ENCODE measurements at regions not wholly inside any gene's neighbourhood (a gene's known extent, or its start where the extent isn't known, plus 50 kb on each side); places are given as distances from the start of the nearest gene placed in this dataset.

DNA sequence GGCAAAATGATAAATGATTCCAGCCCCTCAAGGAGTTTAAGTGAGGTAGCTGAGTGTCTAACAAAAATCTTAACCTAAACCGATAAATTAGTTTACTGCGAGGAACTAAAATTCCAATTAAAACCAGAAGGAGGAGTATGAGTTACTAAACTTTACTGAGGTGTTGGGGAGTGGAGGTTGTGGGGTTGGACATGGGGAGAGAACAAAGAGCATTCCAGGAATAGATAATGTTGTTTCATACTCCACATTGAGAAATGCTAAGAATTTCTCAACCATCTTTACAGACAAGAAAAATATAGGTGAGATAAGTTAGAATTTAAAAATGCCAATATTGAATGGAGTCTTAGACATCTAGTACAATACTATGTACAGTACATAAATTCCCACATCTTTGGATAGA, 488.6 kb downstream of the METTL15 start:
- TF ChIP-seq, protein P1, sequence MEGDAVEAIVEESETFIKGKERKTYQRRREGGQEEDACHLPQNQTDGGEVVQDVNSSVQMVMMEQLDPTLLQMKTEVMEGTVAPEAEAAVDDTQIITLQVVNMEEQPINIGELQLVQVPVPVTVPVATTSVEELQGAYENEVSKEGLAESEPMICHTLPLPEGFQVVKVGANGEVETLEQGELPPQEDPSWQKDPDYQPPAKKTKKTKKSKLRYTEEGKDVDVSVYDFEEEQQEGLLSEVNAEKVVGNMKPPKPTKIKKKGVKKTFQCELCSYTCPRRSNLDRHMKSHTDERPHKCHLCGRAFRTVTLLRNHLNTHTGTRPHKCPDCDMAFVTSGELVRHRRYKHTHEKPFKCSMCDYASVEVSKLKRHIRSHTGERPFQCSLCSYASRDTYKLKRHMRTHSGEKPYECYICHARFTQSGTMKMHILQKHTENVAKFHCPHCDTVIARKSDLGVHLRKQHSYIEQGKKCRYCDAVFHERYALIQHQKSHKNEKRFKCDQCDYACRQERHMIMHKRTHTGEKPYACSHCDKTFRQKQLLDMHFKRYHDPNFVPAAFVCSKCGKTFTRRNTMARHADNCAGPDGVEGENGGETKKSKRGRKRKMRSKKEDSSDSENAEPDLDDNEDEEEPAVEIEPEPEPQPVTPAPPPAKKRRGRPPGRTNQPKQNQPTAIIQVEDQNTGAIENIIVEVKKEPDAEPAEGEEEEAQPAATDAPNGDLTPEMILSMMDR (IDR thresholded peaks at IDR 0.05), result no peak
- no peak for TF ChIP-seq EZH2 (IDR thresholded peaks at IDR 0.05; ENCODE audit: borderline replicate concordance, insufficient read depth, low read depth, low read length, poor library complexity, severe bottlenecking)

Data from B cell (primary cell).